CD14-positive monocyte (primary cell): ENCODE measurements at regions not wholly inside any gene's neighbourhood (a gene's known extent, or its start where the extent isn't known, plus 50 kb on each side); places are given as distances from the start of the nearest gene placed in this dataset.

Source experiments
- DNase-seq, 3 donors: peaks; one replicate each; pipeline ENCODE4 v3.0.0-alpha.2; 2011 to 2022
- H2AFZ ChIP-seq: 2 replicates; pipeline ENCODE4 v1.6.0; 2012; ENCODE audit warnings: mild to moderate bottlenecking, low read depth, low read length, inconsistent platforms; ENCODE audit not compliant: insufficient read depth, poor library complexity, severe bottlenecking
- H3K27ac ChIP-seq, 2 donors: 1 replicate in 1 of 2; 2 replicates in 1 of 2; pipeline ENCODE4 v1.5.1; 2012 to 2013; ENCODE audit warnings: low read length in 2 of 2, control low read depth in 1 of 2, inconsistent platforms in 1 of 2, low read depth in 1 of 2, mild to moderate bottlenecking in 1 of 2
- H3K27me3 ChIP-seq, 2 donors: one replicate each; pipeline versions ENCODE4 v1.6.0 to v1.6.1; 2011 to 2013; ENCODE audit warnings: low read length in 2 of 2; ENCODE audit not compliant: control insufficient read depth in 2 of 2, insufficient read depth in 2 of 2
- H3K36me3 ChIP-seq, 2 donors: replicated peaks in 1 of 2; 1 replicate in 1 of 2; 2 replicates in 1 of 2; pipeline versions ENCODE4 v1.5.1 to v1.6.1; 2012 to 2013; ENCODE audit warnings: low read length in 2 of 2, control low read depth in 1 of 2, inconsistent platforms in 1 of 2, mild to moderate bottlenecking in 1 of 2; ENCODE audit not compliant: insufficient read depth in 2 of 2, control insufficient read depth in 1 of 2
- H3K4me1 ChIP-seq, 2 donors: 1 replicate in 1 of 2; 2 replicates in 1 of 2; pipeline versions ENCODE4 v1.5.1 to v1.6.1; 2012 to 2013; ENCODE audit warnings: low read length in 2 of 2, control low read depth in 1 of 2, inconsistent platforms in 1 of 2, mild to moderate bottlenecking in 1 of 2, moderate library complexity in 1 of 2; ENCODE audit not compliant: insufficient read depth in 2 of 2, control insufficient read depth in 1 of 2
- H3K4me2 ChIP-seq: replicated peaks from 2 replicates; pipeline ENCODE3; 2012; ENCODE audit warnings: low read length, moderate library complexity, mild to moderate bottlenecking; ENCODE audit not compliant: poor library complexity, severe bottlenecking; ENCODE audit errors: extremely low read depth
- H3K4me3 ChIP-seq, 3 experiments: fragments of 200-600 bp in 1 of 3; sonication (generic) in 1 of 3; replicated peaks in 1 of 3; 1 replicate in 2 of 3; 2 replicates in 1 of 3; pipeline ENCODE4 v1.5.1; 2011 to 2013; ENCODE audit warnings: low read length in 3 of 3, mild to moderate bottlenecking in 3 of 3, control low read depth in 2 of 3, low read depth in 2 of 3, inconsistent platforms in 1 of 3, moderate library complexity in 1 of 3
- H3K79me2 ChIP-seq: 2 replicates; pipeline ENCODE4 v1.6.0; 2012; ENCODE audit warnings: mild to moderate bottlenecking, control low read depth, inconsistent platforms, low read length, moderate library complexity; ENCODE audit not compliant: insufficient read depth
- H3K9ac ChIP-seq: 2 replicates; pipeline ENCODE4 v1.6.0; 2017; ENCODE audit warnings: low read length, mild to moderate bottlenecking; ENCODE audit not compliant: insufficient read depth, poor library complexity, severe bottlenecking
- H3K9me3 ChIP-seq, 2 donors: replicated peaks in 1 of 2; 1 replicate in 1 of 2; 2 replicates in 1 of 2; pipeline versions ENCODE4 v1.5.1 to v1.6.1; 2012 to 2013; ENCODE audit warnings: low read length in 2 of 2, control low read depth in 1 of 2; ENCODE audit not compliant: control insufficient read depth in 1 of 2, insufficient read depth in 1 of 2
- H4K20me1 ChIP-seq: 2 replicates; pipeline ENCODE4 v1.6.0; 2012; ENCODE audit warnings: mild to moderate bottlenecking, low read length, control low read depth, moderate library complexity; ENCODE audit not compliant: insufficient read depth
- H3K27ac Mint-ChIP-seq, 7 donors: one replicate each; pipeline ENCODE4 v1.8.0; 2020; ENCODE audit warnings: mild to moderate bottlenecking in 7 of 7, mixed read lengths in 7 of 7, moderate library complexity in 6 of 7, inconsistent platforms in 2 of 7
- H3K27me3 Mint-ChIP-seq, 3 donors: one replicate each; pipeline ENCODE4 v1.8.0; 2021 to 2022; ENCODE audit warnings: low read depth in 3 of 3, mild to moderate bottlenecking in 3 of 3, mixed read lengths in 3 of 3, moderate library complexity in 3 of 3, inconsistent platforms in 1 of 3
- H3K36me3 Mint-ChIP-seq, 2 donors: one replicate each; pipeline ENCODE4 v1.8.0; 2020; ENCODE audit warnings: mixed read lengths in 2 of 2, inconsistent platforms in 1 of 2, mild to moderate bottlenecking in 1 of 2
- H3K4me1 Mint-ChIP-seq: one replicate; pipeline ENCODE4 v1.8.0; 2020; ENCODE audit warnings: mild to moderate bottlenecking, mixed read lengths
- H3K4me3 Mint-ChIP-seq, 2 donors: one replicate each; pipeline ENCODE4 v1.8.0; 2020; ENCODE audit warnings: mild to moderate bottlenecking in 2 of 2, mixed read lengths in 2 of 2, moderate library complexity in 1 of 2
- H3K9me3 Mint-ChIP-seq, 7 donors: one replicate each; pipeline ENCODE4 v1.8.0; 2020 to 2022; ENCODE audit warnings: mixed read lengths in 7 of 7, mild to moderate bottlenecking in 6 of 7, moderate library complexity in 6 of 7, inconsistent platforms in 2 of 7
- CTCF ChIP-seq: fragments of 200-600 bp; IDR thresholded peaks from one replicate; pipeline ENCODE4 v1.8.0; 2022; ENCODE audit warnings: antibody characterized with exemption, mild to moderate bottlenecking
- WGBS: methylation state at CpG from one replicate; pipeline ENCODE4 v1.1.5; 2013; ENCODE audit warnings: missing lambda C conversion rate; ENCODE audit not compliant: insufficient coverage; 5-methylcytosine and 5-hydroxymethylcytosine counted together
- intact Hi-C, 2 donors: fragments of 100-400 bp; cut with micrococcal nuclease; formaldehyde crosslinking; loops; one replicate each; pipeline versions ENCODE4 v1.15.0 to v1.15.1; 2023

- Histone ChIP-seq H3K9ac (no peak overlapping the region), H2AFZ (no peak overlapping the region), H3K4me3 (no peak overlapping the region), H4K20me1 (no peaks in the 10 kb centered on the region), H3K79me2 (no peaks in the 10 kb centered on the region), H3K27me3 (no peaks in the 10 kb centered on the region), H3K36me3 (no peaks in the 10 kb centered on the region), H3K9me3 (peaks cover 7 to 15% of the 10 kb centered on the region in 2 donors), H3K4me2 (no peak overlapping the region), H3K27ac (no peak overlapping the region), H3K4me1 (no peaks in the 10 kb centered on the region)
- intact Hi-C loops: no loop called here
- H3K36me3 Mint-ChIP-seq: no peaks in the 10 kb centered on the region
- no peak overlapping the region for H3K4me3 Mint-ChIP-seq
- H3K9me3 Mint-ChIP-seq: peaks cover 4 to 15% (median 8%) of the 10 kb centered on the region in 7 donors
- H3K27me3 Mint-ChIP-seq: peaks cover 0 to 3% (median 3%) of the 10 kb centered on the region in 3 donors
- 100% methylated on average over 2 of the region's 3 CpGs for WGBS
- H3K27ac Mint-ChIP-seq: no peak overlapping the region
- TF ChIP-seq CTCF: no peak
- DNase-seq: no peak
- no peaks in the 10 kb centered on the region for H3K4me1 Mint-ChIP-seq
These were observed 158.0 kb downstream of the IPMK start for GRCh38 chr10:58109731-58110130.

- intact Hi-C loops: no loop called here
These were observed 160.2 kb downstream of the IPMK start for GRCh38 chr10:58107506-58107905.

More at GRCh38 chr10:58107506-58107905, 160.2 kb downstream of the IPMK start:
- no peak overlapping the region for H3K4me3 Mint-ChIP-seq
- DNase-seq: no peak
- H3K9me3 ChIP-seq: peaks cover 7 to 18% of the 10 kb centered on the region in 2 donors
- H3K4me1 ChIP-seq: no peaks in the 10 kb centered on the region
- H3K9ac ChIP-seq: no peak overlapping the region
- H3K27me3 Mint-ChIP-seq: peaks cover 0 to 2% (median 2%) of the 10 kb centered on the region in 3 donors
- no peak overlapping the region for H3K4me2 ChIP-seq
- no peaks in the 10 kb centered on the region for H3K79me2 ChIP-seq
- H4K20me1 ChIP-seq: no peaks in the 10 kb centered on the region
- H3K9me3 Mint-ChIP-seq: peaks cover 7 to 18% (median 10%) of the 10 kb centered on the region in 7 donors
- TF ChIP-seq CTCF: no peak
- no peak overlapping the region for H3K27ac Mint-ChIP-seq
- H3K4me3 ChIP-seq: no peak overlapping the region
- H3K36me3 Mint-ChIP-seq: no peaks in the 10 kb centered on the region
- H3K36me3 ChIP-seq: no peaks in the 10 kb centered on the region
- no peak overlapping the region for H3K27ac ChIP-seq
- H3K4me1 Mint-ChIP-seq: no peaks in the 10 kb centered on the region
- no peaks in the 10 kb centered on the region for H3K27me3 ChIP-seq
- no peak overlapping the region for H2AFZ ChIP-seq
- 100% methylated on average over 2 of the region's 2 CpGs for WGBS
